ENCODE measurements at regions not wholly inside any gene's neighbourhood (a gene's known extent, or its start where the extent isn't known, plus 50 kb on each side); places are given as distances from the start of the nearest gene placed in this dataset.
"Not testable (repeated sequence)": the region's sequence is repeated elsewhere in the genome, so short reads cannot be mapped to it uniquely, and the experiment has no call there.

- WGBS (ENCODE audit: insufficient coverage), result 100% methylated on average over 1 of the region's 4 CpGs
Observed at GRCh38 chr5:174491761-174492350, 232.5 kb upstream of the MSX2 start.

GRCh38 chr5:174493530-174493929, 230.9 kb upstream of the MSX2 start:
- no peak overlapping the region for H3K27ac Mint-ChIP-seq
- Histone ChIP-seq H3K9ac (ENCODE audit: insufficient read depth, low read length, poor library complexity, severe bottlenecking) (no peak overlapping the region), H3K9me3 (replicated peaks in 1 of 2; ENCODE audit: control insufficient read depth in 1 of 2, insufficient read depth in 1 of 2, low read length in 2 of 2) (peaks cover 8 to 10% of the 10 kb centered on the region in 2 donors), H3K4me2 (replicated peaks; ENCODE audit: extremely low read depth, low read length, poor library complexity, severe bottlenecking) (no peak overlapping the region), H3K4me1 (ENCODE audit: control insufficient read depth in 1 of 2, insufficient read depth in 2 of 2, low read length in 2 of 2) (no peaks in the 10 kb centered on the region), H2AFZ (ENCODE audit: insufficient read depth, low read depth, low read length, poor library complexity, severe bottlenecking) (no peak overlapping the region), H3K36me3 (replicated peaks in 1 of 2; ENCODE audit: control insufficient read depth in 1 of 2, insufficient read depth in 2 of 2, low read length in 2 of 2) (no peaks in the 10 kb centered on the region), H4K20me1 (ENCODE audit: insufficient read depth, low read length) (no peaks in the 10 kb centered on the region), H3K27ac (ENCODE audit: low read depth in 1 of 2, low read length in 2 of 2) (no peak overlapping the region), H3K4me3 (replicated peaks in 1 of 3; ENCODE audit: low read depth in 2 of 3, low read length in 3 of 3) (no peak overlapping the region), H3K79me2 (ENCODE audit: insufficient read depth, low read length) (no peaks in the 10 kb centered on the region), H3K27me3 (ENCODE audit: control insufficient read depth in 2 of 2, insufficient read depth in 2 of 2, low read length in 2 of 2) (no peaks in the 10 kb centered on the region)
- no peaks in the 10 kb centered on the region for H3K36me3 Mint-ChIP-seq
- H3K9me3 Mint-ChIP-seq, result peaks cover 4 to 11% (median 8%) of the 10 kb centered on the region in 7 donors
- peaks cover 3% of the 10 kb centered on the region for H3K4me1 Mint-ChIP-seq
- TF ChIP-seq CTCF (IDR thresholded peaks at IDR 0.05), result no peak
- H3K27me3 Mint-ChIP-seq (ENCODE audit: low read depth in 3 of 3), result peaks cover 0 to 6% (median 2%) of the 10 kb centered on the region in 3 donors
- no peak overlapping the region for H3K4me3 Mint-ChIP-seq
- WGBS (ENCODE audit: insufficient coverage), result 100% methylated on average over 1 of the region's 7 CpGs
- intact Hi-C loops (cut with micrococcal nuclease), result no loop called here
- DNase-seq, result no peak

More at GRCh38 chr5:174491761-174492350, 232.5 kb upstream of the MSX2 start:
- peaks cover 3% of the 10 kb centered on the region for H3K4me1 Mint-ChIP-seq
- Histone ChIP-seq H2AFZ (ENCODE audit: insufficient read depth, low read depth, low read length, poor library complexity, severe bottlenecking) (no peak overlapping the region), H3K79me2 (ENCODE audit: insufficient read depth, low read length) (no peaks in the 10 kb centered on the region), H3K36me3 (replicated peaks in 1 of 2; ENCODE audit: control insufficient read depth in 1 of 2, insufficient read depth in 2 of 2, low read length in 2 of 2) (no peaks in the 10 kb centered on the region), H3K4me3 (replicated peaks in 1 of 3; ENCODE audit: low read depth in 2 of 3, low read length in 3 of 3) (no peak overlapping the region), H3K9me3 (replicated peaks in 1 of 2; ENCODE audit: control insufficient read depth in 1 of 2, insufficient read depth in 1 of 2, low read length in 2 of 2) (no peaks in the 10 kb centered on the region), H3K4me2 (replicated peaks; ENCODE audit: extremely low read depth, low read length, poor library complexity, severe bottlenecking) (no peak overlapping the region), H3K4me1 (ENCODE audit: control insufficient read depth in 1 of 2, insufficient read depth in 2 of 2, low read length in 2 of 2) (no peaks in the 10 kb centered on the region), H4K20me1 (ENCODE audit: insufficient read depth, low read length) (no peaks in the 10 kb centered on the region), H3K27me3 (ENCODE audit: control insufficient read depth in 2 of 2, insufficient read depth in 2 of 2, low read length in 2 of 2) (no peaks in the 10 kb centered on the region), H3K27ac (ENCODE audit: low read depth in 1 of 2, low read length in 2 of 2) (no peak overlapping the region), H3K9ac (ENCODE audit: insufficient read depth, low read length, poor library complexity, severe bottlenecking) (no peak overlapping the region)
- H3K27me3 Mint-ChIP-seq (ENCODE audit: low read depth in 3 of 3), result peaks cover 0 to 6% (median 2%) of the 10 kb centered on the region in 3 donors
- peaks cover 0 to 1% (median 0%) of the 10 kb centered on the region in 7 donors for H3K9me3 Mint-ChIP-seq
- no peak for TF ChIP-seq CTCF (IDR thresholded peaks at IDR 0.05)
- DNase-seq, result no peak
- no peak overlapping the region for H3K27ac Mint-ChIP-seq
- intact Hi-C loops (cut with micrococcal nuclease), result no loop called here
- no peaks in the 10 kb centered on the region for H3K36me3 Mint-ChIP-seq
- H3K4me3 Mint-ChIP-seq, result no peak overlapping the region

- H3K27me3 ChIP-seq (ENCODE audit: control insufficient read depth in 2 of 2, insufficient read depth in 2 of 2, low read length in 2 of 2); H3K4me1 Mint-ChIP-seq; H3K9ac ChIP-seq (ENCODE audit: insufficient read depth, low read length, poor library complexity, severe bottlenecking); H4K20me1 ChIP-seq (ENCODE audit: insufficient read depth, low read length); H3K27ac Mint-ChIP-seq; H3K4me3 Mint-ChIP-seq; H3K27me3 Mint-ChIP-seq (ENCODE audit: low read depth in 3 of 3); H3K36me3 ChIP-seq (replicated peaks in 1 of 2; ENCODE audit: control insufficient read depth in 1 of 2, insufficient read depth in 2 of 2, low read length in 2 of 2); DNase-seq; H3K36me3 Mint-ChIP-seq; H3K4me2 ChIP-seq (replicated peaks; ENCODE audit: extremely low read depth, low read length, poor library complexity, severe bottlenecking); H3K27ac ChIP-seq (ENCODE audit: low read depth in 1 of 2, low read length in 2 of 2); H3K79me2 ChIP-seq (ENCODE audit: insufficient read depth, low read length); intact Hi-C loops (cut with micrococcal nuclease); H3K4me3 ChIP-seq (replicated peaks in 1 of 3; ENCODE audit: low read depth in 2 of 3, low read length in 3 of 3); H3K4me1 ChIP-seq (ENCODE audit: control insufficient read depth in 1 of 2, insufficient read depth in 2 of 2, low read length in 2 of 2); H2AFZ ChIP-seq (ENCODE audit: insufficient read depth, low read depth, low read length, poor library complexity, severe bottlenecking): not testable (repeated sequence)
- WGBS (ENCODE audit: insufficient coverage), result 96% methylated on average over 2 of the region's 3 CpGs
- H3K9me3 ChIP-seq (replicated peaks in 1 of 2; ENCODE audit: control insufficient read depth in 1 of 2, insufficient read depth in 1 of 2, low read length in 2 of 2), result peaks cover 14% of the 10 kb centered on the region in 2 donors
- peaks cover 11 to 20% (median 17%) of the 10 kb centered on the region in 7 donors for H3K9me3 Mint-ChIP-seq
Observed at GRCh38 chr5:174497939-174498338, 226.4 kb upstream of the MSX2 start.

Measured in CD14-positive monocyte (primary cell).